ENCODE measurements at regions not wholly inside any gene's neighbourhood (a gene's known extent, or its start where the extent isn't known, plus 50 kb on each side); places are given as distances from the start of the nearest gene placed in this dataset.
A peak's percentile ranks its signal among the peaks of the same experiment; 100 is the strongest.

- Histone ChIP-seq H3K4me3 (no peak overlapping the region), H3K27ac (no peak overlapping the region), H3K4me1 (ENCODE audit: low read depth) (peaks cover 7% of the 10 kb centered on the region), H3K9me3 (ENCODE audit: low read depth) (no peaks in the 10 kb centered on the region), H3K36me3 (no peaks in the 10 kb centered on the region), H3K27me3 (no peaks in the 10 kb centered on the region)
- no peak for TF ChIP-seq CTCF (IDR thresholded peaks at IDR 0.05; ENCODE audit: low read depth, low read length)
- no peak for DNase-seq (ENCODE audit: low read depth in 1 of 2, low spot score in 1 of 2)
These were observed 325.5 kb downstream of the C16orf95 start for GRCh38 chr16:86991679-86992078.

- Histone ChIP-seq H3K27me3 (no peaks in the 10 kb centered on the region), H3K9me3 (ENCODE audit: low read depth) (no peaks in the 10 kb centered on the region)
- TF ChIP-seq CTCF (IDR thresholded peaks at IDR 0.05; ENCODE audit: low read depth, low read length) = no peak
These were observed 324.6 kb downstream of the C16orf95 start for GRCh38 chr16:86992587-86992986.

GRCh38 chr16:86993426-86994110 is 323.6 kb downstream of the C16orf95 start:
- H3K4me1 ChIP-seq (ENCODE audit: low read depth) = peaks cover 7% of the 10 kb centered on the region
- H3K27ac ChIP-seq = no peak overlapping the region
- no peak for TF ChIP-seq CTCF (IDR thresholded peaks at IDR 0.05; ENCODE audit: low read depth, low read length)
- no peak overlapping the region for H3K4me3 ChIP-seq
- no peaks in the 10 kb centered on the region for H3K36me3 ChIP-seq
- no peaks in the 10 kb centered on the region for H3K27me3 ChIP-seq
- DNase-seq (ENCODE audit: low read depth in 1 of 2, low spot score in 1 of 2) = no peak
- no peaks in the 10 kb centered on the region for H3K9me3 ChIP-seq (ENCODE audit: low read depth)

More at GRCh38 chr16:86992587-86992986, 324.6 kb downstream of the C16orf95 start:
- Histone ChIP-seq H3K4me1 (ENCODE audit: low read depth) (peaks cover 7% of the 10 kb centered on the region), H3K36me3 (no peaks in the 10 kb centered on the region), H3K4me3 (no peak overlapping the region), H3K27ac (no peak overlapping the region)
- DNase-seq (ENCODE audit: low read depth in 1 of 2, low spot score in 1 of 2) = no peak

- H3K4me1 ChIP-seq (ENCODE audit: low read depth) = peaks cover 7% of the 10 kb centered on the region
- TF ChIP-seq CTCF (IDR thresholded peaks at IDR 0.05; ENCODE audit: low read depth, low read length) = no peak
- H3K36me3 ChIP-seq = no peaks in the 10 kb centered on the region
- DNase-seq (ENCODE audit: low read depth in 1 of 2, low spot score in 1 of 2) = no peak
- no peaks in the 10 kb centered on the region for H3K27me3 ChIP-seq
- H3K9me3 ChIP-seq (ENCODE audit: low read depth) = no peaks in the 10 kb centered on the region
- no peak overlapping the region for H3K4me3 ChIP-seq
- no peak overlapping the region for H3K27ac ChIP-seq
These were observed 323.0 kb downstream of the C16orf95 start for GRCh38 chr16:86994215-86994614.

GRCh38 chr16:86994651-86995171 is 322.5 kb downstream of the C16orf95 start:
- Histone ChIP-seq H3K36me3 (no peaks in the 10 kb centered on the region), H3K4me1 (ENCODE audit: low read depth) (peaks cover 7% of the 10 kb centered on the region), H3K9me3 (ENCODE audit: low read depth) (no peaks in the 10 kb centered on the region), H3K27me3 (no peaks in the 10 kb centered on the region), H3K4me3 (no peak overlapping the region), H3K27ac (no peak overlapping the region)
- DNase-seq (ENCODE audit: low read depth in 1 of 2, low spot score in 1 of 2) = peak in 1 of 2 donors; percentile 85
- TF ChIP-seq CTCF (IDR thresholded peaks at IDR 0.05; ENCODE audit: low read depth, low read length) = no peak

Data from cardiac muscle cell (in vitro differentiated cells and primary cell).